Cerebellar cortex (tissue), 1 donor: ENCODE measurements at regions not wholly inside any gene's neighbourhood (a gene's known extent, or its start where the extent isn't known, plus 50 kb on each side); places are given as distances from the start of the nearest gene placed in this dataset.
"Not testable (repeated sequence)": the region's sequence is repeated elsewhere in the genome, so short reads cannot be mapped to it uniquely, and the experiment has no call there.

Experiments
- DNase-seq: peaks from one replicate; pipeline ENCODE4 v3.0.0-alpha.2; 2015; ENCODE audit warnings: low spot score

GRCh38 chrX:128606817-128607216 is 554.6 kb upstream of the ACTRT1 start:
- not testable (repeated sequence) for DNase-seq

- DNase-seq: not testable (repeated sequence)
Observed at GRCh38 chrX:128606357-128606756, 554.2 kb upstream of the ACTRT1 start.

GRCh38 chrX:128601706-128602105 is 549.5 kb upstream of the ACTRT1 start:
- DNase-seq: no peak

- no peak for DNase-seq
Observed at GRCh38 chrX:128599632-128600031, 547.4 kb upstream of the ACTRT1 start.

- no peak for DNase-seq
Observed at GRCh38 chrX:128582036-128582435, 529.8 kb upstream of the ACTRT1 start.

GRCh38 chrX:128581615-128582014 is 529.4 kb upstream of the ACTRT1 start:
- DNase-seq: no peak

- no peak for DNase-seq
Observed at GRCh38 chrX:128543114-128543513, 490.9 kb upstream of the ACTRT1 start.

- no peak for DNase-seq
Observed at GRCh38 chrX:128518508-128518907, 466.3 kb upstream of the ACTRT1 start.

- DNase-seq: no peak
Observed at GRCh38 chrX:128517691-128518090, 465.5 kb upstream of the ACTRT1 start.

GRCh38 chrX:128504496-128504895 is 452.3 kb upstream of the ACTRT1 start:
- no peak for DNase-seq

- no peak for DNase-seq
Observed at GRCh38 chrX:128464116-128464515, 411.9 kb upstream of the ACTRT1 start.

GRCh38 chrX:128460835-128461234 is 408.6 kb upstream of the ACTRT1 start:
- no peak for DNase-seq

- DNase-seq: no peak
Observed at GRCh38 chrX:128458888-128459287, 406.7 kb upstream of the ACTRT1 start.

- DNase-seq: no peak
Observed at GRCh38 chrX:128457674-128458073, 405.5 kb upstream of the ACTRT1 start.

- DNase-seq: no peak
Observed at GRCh38 chrX:128439159-128439558, 387.0 kb upstream of the ACTRT1 start.

- no peak for DNase-seq
Observed at GRCh38 chrX:128438082-128438481, 385.9 kb upstream of the ACTRT1 start.

GRCh38 chrX:128436397-128437103 is 384.3 kb upstream of the ACTRT1 start:
- no peak for DNase-seq

GRCh38 chrX:128425546-128425945 is 373.3 kb upstream of the ACTRT1 start:
- no peak for DNase-seq

GRCh38 chrX:128408842-128409241 is 356.6 kb upstream of the ACTRT1 start:
- no peak for DNase-seq

- no peak for DNase-seq
Observed at GRCh38 chrX:128396601-128397000, 344.4 kb upstream of the ACTRT1 start.

GRCh38 chrX:128383846-128384245 is 331.6 kb upstream of the ACTRT1 start:
- DNase-seq: not testable (repeated sequence)

GRCh38 chrX:128365492-128365891 is 313.3 kb upstream of the ACTRT1 start:
- no peak for DNase-seq

- DNase-seq: no peak
Observed at GRCh38 chrX:128335671-128336070, 283.5 kb upstream of the ACTRT1 start.

GRCh38 chrX:128334821-128335220 is 282.6 kb upstream of the ACTRT1 start:
- no peak for DNase-seq
